ENCODE measurements at regions not wholly inside any gene's neighbourhood (a gene's known extent, or its start where the extent isn't known, plus 50 kb on each side); places are given as distances from the start of the nearest gene placed in this dataset.

- Mint-ChIP-seq H3K4me3 (no peak overlapping the region), H3K27me3 (peaks cover 0 to 2% of the 10 kb centered on the region in 2 donors), H3K4me1 (no peaks in the 10 kb centered on the region), H3K9me3 (peaks cover 0 to 14% (median 2%) of the 10 kb centered on the region in 5 donors), H3K36me3 (no peaks in the 10 kb centered on the region), H3K27ac (no peak overlapping the region)
- no peak for DNase-seq
- Histone ChIP-seq H3K27me3 (ENCODE audit: insufficient read depth, low read length, poor library complexity, severe bottlenecking) (no peaks in the 10 kb centered on the region), H3K9me3 (ENCODE audit: low read length) (no peaks in the 10 kb centered on the region), H3K4me3 (ENCODE audit: low read length) (no peak overlapping the region), H3K4me1 (ENCODE audit: insufficient read depth, low read length) (no peaks in the 10 kb centered on the region), H3K36me3 (ENCODE audit: insufficient read depth, low read length) (no peaks in the 10 kb centered on the region), H3K27ac (ENCODE audit: low read depth, low read length) (no peak overlapping the region)
- POLR2A ChIA-PET: no interaction called here
- CTCF ChIA-PET: interaction anchor here (0.8 kb wide), 1 partner anchor 9 kb away, joined by 3 read pairs; no protein-coding TSS in a partner anchor
These were observed 394.5 kb downstream of the RAB28 start for GRCh38 chr4:13089659-13089998.

DNA sequence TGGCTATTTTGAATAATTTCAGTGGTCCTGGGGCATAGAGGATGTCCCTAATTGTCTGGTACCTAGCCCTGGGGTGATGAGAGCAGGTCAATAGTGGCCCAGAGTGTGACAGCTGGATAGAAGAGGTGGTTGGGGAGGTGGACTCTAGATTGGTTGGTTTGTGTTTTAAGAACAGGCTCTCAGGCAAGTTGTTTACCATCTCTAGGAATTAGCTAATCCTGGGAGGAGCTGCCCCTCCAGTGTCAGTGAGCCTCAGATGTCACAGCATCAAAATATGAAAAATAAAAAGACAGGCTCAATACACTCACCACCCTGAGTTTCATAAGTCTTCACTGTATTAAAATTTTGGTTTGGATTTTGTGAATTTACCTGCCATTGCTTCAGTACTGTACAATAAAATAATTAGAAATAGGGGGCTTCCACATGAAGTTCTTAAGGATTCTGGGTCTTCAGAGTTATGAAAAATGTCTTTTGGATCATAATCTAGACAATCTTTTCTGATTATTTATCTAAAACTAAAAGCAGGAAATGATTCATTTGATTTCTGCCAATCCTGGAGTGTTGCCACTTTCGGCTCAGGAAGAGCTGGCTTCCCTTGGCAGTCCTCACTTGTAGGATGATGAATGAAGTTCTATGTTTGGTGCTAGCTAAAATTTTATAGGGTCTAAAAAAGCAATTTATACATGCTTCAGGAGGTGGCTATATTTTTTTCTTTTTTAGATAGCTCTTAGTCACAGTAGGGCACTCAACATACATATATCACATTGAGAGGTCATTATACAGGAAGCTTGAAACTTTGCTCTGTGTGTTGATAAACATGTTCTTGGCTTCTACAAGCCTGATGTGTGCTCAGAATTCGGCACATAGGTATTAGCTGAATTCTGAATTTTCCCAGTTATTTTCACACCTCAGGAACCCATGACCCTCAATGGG lies 395.1 kb downstream of the RAB28 start:
- no peak overlapping the region for H3K27ac Mint-ChIP-seq
- peaks cover 0 to 15% (median 5%) of the 10 kb centered on the region in 5 donors for H3K9me3 Mint-ChIP-seq
- Histone ChIP-seq H3K4me1 (ENCODE audit: insufficient read depth, low read length) (no peaks in the 10 kb centered on the region), H3K36me3 (ENCODE audit: insufficient read depth, low read length) (no peaks in the 10 kb centered on the region), H3K27me3 (ENCODE audit: insufficient read depth, low read length, poor library complexity, severe bottlenecking) (no peaks in the 10 kb centered on the region), H3K4me3 (ENCODE audit: low read length) (no peak overlapping the region), H3K27ac (ENCODE audit: low read depth, low read length) (no peak overlapping the region), H3K9me3 (ENCODE audit: low read length) (no peaks in the 10 kb centered on the region)
- CTCF ChIA-PET: interaction anchor here (0.8 kb wide), 1 partner anchor 8 kb away, joined by 3 read pairs; no protein-coding TSS in a partner anchor
- no peaks in the 10 kb centered on the region for H3K4me1 Mint-ChIP-seq
- H3K27me3 Mint-ChIP-seq: peaks cover 0 to 2% of the 10 kb centered on the region in 2 donors
- no peak for DNase-seq
- H3K4me3 Mint-ChIP-seq: no peak overlapping the region
- H3K36me3 Mint-ChIP-seq: no peaks in the 10 kb centered on the region
- POLR2A ChIA-PET: no interaction called here

DNA sequence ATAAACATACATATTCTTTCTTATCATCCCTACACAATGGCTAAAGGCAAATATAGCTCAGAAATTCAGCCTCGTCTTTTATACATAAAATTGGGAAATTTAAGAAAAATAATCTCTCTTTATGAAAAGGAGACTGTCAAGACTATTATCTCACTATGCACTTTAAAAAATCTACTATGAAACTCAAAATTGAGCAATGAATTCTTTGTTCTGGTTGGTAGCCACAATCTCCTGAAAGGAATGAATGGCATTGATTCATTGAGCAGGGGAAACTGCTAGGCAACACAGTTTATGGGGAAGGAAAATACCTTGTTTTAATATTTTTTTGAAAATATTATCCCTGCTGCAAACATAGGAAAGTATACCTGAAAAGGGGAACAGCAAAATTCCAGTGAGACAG lies 397.1 kb downstream of the RAB28 start:
- CTCF ChIA-PET: no interaction called here
- H3K9me3 Mint-ChIP-seq: peaks cover 8 to 27% (median 19%) of the 10 kb centered on the region in 5 donors

GRCh38 chr4:13084210-13084609 lies 399.9 kb downstream of the RAB28 start:
- POLR2A ChIA-PET: no interaction called here
- H3K36me3 Mint-ChIP-seq: peaks cover 0 to 10% (median 2%) of the 10 kb centered on the region in 3 donors
- Histone ChIP-seq H3K4me3 (ENCODE audit: low read length) (no peak overlapping the region), H3K27me3 (ENCODE audit: insufficient read depth, low read length, poor library complexity, severe bottlenecking) (no peaks in the 10 kb centered on the region), H3K36me3 (ENCODE audit: insufficient read depth, low read length) (no peaks in the 10 kb centered on the region), H3K4me1 (ENCODE audit: insufficient read depth, low read length) (no peaks in the 10 kb centered on the region), H3K27ac (ENCODE audit: low read depth, low read length) (no peak overlapping the region), H3K9me3 (ENCODE audit: low read length) (no peaks in the 10 kb centered on the region)
- peaks cover 25 to 42% (median 38%) of the 10 kb centered on the region in 5 donors for H3K9me3 Mint-ChIP-seq
- no peak for DNase-seq
- CTCF ChIA-PET: no interaction called here
- H3K4me3 Mint-ChIP-seq: no peak overlapping the region
- H3K4me1 Mint-ChIP-seq: no peaks in the 10 kb centered on the region
- H3K27me3 Mint-ChIP-seq: peaks cover 0 to 2% of the 10 kb centered on the region in 2 donors
- H3K27ac Mint-ChIP-seq: no peak overlapping the region

More for the DNA sequence above, 397.1 kb downstream of the RAB28 start:
- Mint-ChIP-seq H3K4me3 (no peak overlapping the region), H3K4me1 (no peaks in the 10 kb centered on the region), H3K27ac (no peak overlapping the region), H3K27me3 (peaks cover 0 to 2% of the 10 kb centered on the region in 2 donors), H3K36me3 (peaks cover 0 to 10% (median 0%) of the 10 kb centered on the region in 3 donors)
- Histone ChIP-seq H3K36me3 (ENCODE audit: insufficient read depth, low read length) (no peaks in the 10 kb centered on the region), H3K9me3 (ENCODE audit: low read length) (no peaks in the 10 kb centered on the region), H3K4me3 (ENCODE audit: low read length) (no peak overlapping the region), H3K4me1 (ENCODE audit: insufficient read depth, low read length) (no peaks in the 10 kb centered on the region), H3K27ac (ENCODE audit: low read depth, low read length) (no peak overlapping the region), H3K27me3 (ENCODE audit: insufficient read depth, low read length, poor library complexity, severe bottlenecking) (no peaks in the 10 kb centered on the region)
- DNase-seq: no peak
- POLR2A ChIA-PET: no interaction called here

DNA sequence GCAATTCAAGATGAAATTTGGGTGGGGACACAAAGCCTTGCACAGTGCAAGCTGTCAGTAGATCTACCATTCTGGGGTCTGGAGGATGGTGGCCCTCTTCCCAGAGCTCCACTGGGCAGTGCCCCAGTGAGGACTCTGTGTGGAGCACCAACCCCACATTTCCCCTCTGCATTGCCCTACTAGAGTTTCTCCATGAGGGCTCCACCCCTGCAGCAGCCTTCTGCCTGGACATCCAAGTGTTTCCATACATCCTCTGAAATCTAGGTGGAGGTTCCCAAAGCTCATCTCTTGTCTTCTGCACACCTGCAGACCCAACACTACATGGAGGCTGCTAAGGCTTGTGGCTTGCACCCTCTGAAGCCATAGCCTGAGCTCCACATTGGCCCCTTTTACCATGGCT lies 402.3 kb downstream of the RAB28 start:
- Mint-ChIP-seq H3K9me3 (peaks cover 28 to 45% (median 36%) of the 10 kb centered on the region in 5 donors), H3K27me3 (no peaks in the 10 kb centered on the region), H3K4me3 (no peak overlapping the region), H3K36me3 (peaks cover 0 to 14% (median 2%) of the 10 kb centered on the region in 3 donors), H3K4me1 (no peaks in the 10 kb centered on the region), H3K27ac (no peak overlapping the region)
- CTCF ChIA-PET: no interaction called here
- POLR2A ChIA-PET: no interaction called here
- Histone ChIP-seq H3K9me3 (ENCODE audit: low read length) (no peaks in the 10 kb centered on the region), H3K27ac (ENCODE audit: low read depth, low read length) (no peak overlapping the region), H3K36me3 (ENCODE audit: insufficient read depth, low read length) (no peaks in the 10 kb centered on the region), H3K4me3 (ENCODE audit: low read length) (no peak overlapping the region), H3K4me1 (ENCODE audit: insufficient read depth, low read length) (no peaks in the 10 kb centered on the region), H3K27me3 (ENCODE audit: insufficient read depth, low read length, poor library complexity, severe bottlenecking) (no peaks in the 10 kb centered on the region)
- DNase-seq: no peak

DNA sequence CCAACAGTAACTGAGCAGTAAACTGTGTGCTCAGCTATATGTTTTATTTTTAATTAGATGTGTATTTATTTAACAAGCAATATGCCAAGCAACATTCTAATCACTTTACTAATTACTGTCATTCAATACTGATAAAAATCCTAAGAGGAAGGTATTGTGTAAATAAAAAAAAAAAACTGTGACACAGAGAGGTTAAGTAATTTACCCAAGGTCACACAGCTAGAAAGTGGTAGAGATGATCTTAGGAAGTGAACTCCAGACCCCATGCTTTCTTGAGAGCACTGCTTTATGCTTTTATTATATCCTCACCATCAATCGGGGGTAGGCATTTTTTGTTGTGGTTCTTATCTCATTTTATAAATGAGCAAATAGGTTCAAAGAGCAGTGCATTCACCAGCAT lies 417.1 kb downstream of the RAB28 start:
- POLR2A ChIA-PET: no interaction called here
- no peaks in the 10 kb centered on the region for H3K9me3 ChIP-seq (ENCODE audit: low read length)
- no peaks in the 10 kb centered on the region for H3K4me1 Mint-ChIP-seq

DNA sequence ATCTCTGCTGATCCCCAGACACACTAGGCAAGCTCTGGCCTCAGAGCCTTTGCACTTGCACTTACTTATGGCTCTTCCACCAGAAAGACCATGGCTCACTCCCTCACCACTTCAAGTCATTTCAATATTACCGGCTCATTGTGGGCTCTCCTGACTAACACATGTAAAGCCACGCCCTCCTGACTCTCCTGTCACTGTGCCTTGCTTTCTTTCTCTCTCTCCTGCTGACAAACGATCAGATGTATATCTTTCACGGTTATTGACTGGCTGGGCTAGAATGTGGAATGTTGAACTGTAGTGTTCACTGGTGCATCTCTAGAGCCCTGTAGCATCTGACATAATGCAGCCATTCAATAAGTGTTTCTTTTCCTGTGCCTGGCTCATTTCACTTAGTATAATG lies 425.1 kb downstream of the RAB28 start:
- H3K4me3 Mint-ChIP-seq: no peak overlapping the region
- POLR2A ChIA-PET: no interaction called here
- H3K27me3 ChIP-seq (ENCODE audit: insufficient read depth, low read length, poor library complexity, severe bottlenecking): no peaks in the 10 kb centered on the region
- no peaks in the 10 kb centered on the region for H3K27me3 Mint-ChIP-seq
- H3K9me3 ChIP-seq (ENCODE audit: low read length): no peaks in the 10 kb centered on the region
- no peaks in the 10 kb centered on the region for H3K4me1 ChIP-seq (ENCODE audit: insufficient read depth, low read length)
- peaks cover 3 to 16% (median 7%) of the 10 kb centered on the region in 5 donors for H3K9me3 Mint-ChIP-seq
- H3K4me3 ChIP-seq (ENCODE audit: low read length): no peak overlapping the region
- CTCF ChIA-PET: no interaction called here
- H3K36me3 ChIP-seq (ENCODE audit: insufficient read depth, low read length): no peaks in the 10 kb centered on the region
- DNase-seq: no peak
- H3K4me1 Mint-ChIP-seq: no peaks in the 10 kb centered on the region
- no peaks in the 10 kb centered on the region for H3K36me3 Mint-ChIP-seq
- H3K27ac ChIP-seq (ENCODE audit: low read depth, low read length): no peak overlapping the region
- H3K27ac Mint-ChIP-seq: no peak overlapping the region

More for the DNA sequence above, 417.1 kb downstream of the RAB28 start:
- no peak overlapping the region for H3K27ac Mint-ChIP-seq
- H3K4me1 ChIP-seq (ENCODE audit: insufficient read depth, low read length): no peaks in the 10 kb centered on the region
- no peak overlapping the region for H3K27ac ChIP-seq (ENCODE audit: low read depth, low read length)
- H3K9me3 Mint-ChIP-seq: peaks cover 10 to 28% (median 24%) of the 10 kb centered on the region in 5 donors
- DNase-seq: no peak
- no peak overlapping the region for H3K4me3 ChIP-seq (ENCODE audit: low read length)
- CTCF ChIA-PET: no interaction called here
- H3K27me3 Mint-ChIP-seq: peaks cover 0 to 2% of the 10 kb centered on the region in 2 donors
- no peaks in the 10 kb centered on the region for H3K36me3 ChIP-seq (ENCODE audit: insufficient read depth, low read length)
- H3K36me3 Mint-ChIP-seq: no peaks in the 10 kb centered on the region
- H3K4me3 Mint-ChIP-seq: no peak overlapping the region
- no peaks in the 10 kb centered on the region for H3K27me3 ChIP-seq (ENCODE audit: insufficient read depth, low read length, poor library complexity, severe bottlenecking)

DNA sequence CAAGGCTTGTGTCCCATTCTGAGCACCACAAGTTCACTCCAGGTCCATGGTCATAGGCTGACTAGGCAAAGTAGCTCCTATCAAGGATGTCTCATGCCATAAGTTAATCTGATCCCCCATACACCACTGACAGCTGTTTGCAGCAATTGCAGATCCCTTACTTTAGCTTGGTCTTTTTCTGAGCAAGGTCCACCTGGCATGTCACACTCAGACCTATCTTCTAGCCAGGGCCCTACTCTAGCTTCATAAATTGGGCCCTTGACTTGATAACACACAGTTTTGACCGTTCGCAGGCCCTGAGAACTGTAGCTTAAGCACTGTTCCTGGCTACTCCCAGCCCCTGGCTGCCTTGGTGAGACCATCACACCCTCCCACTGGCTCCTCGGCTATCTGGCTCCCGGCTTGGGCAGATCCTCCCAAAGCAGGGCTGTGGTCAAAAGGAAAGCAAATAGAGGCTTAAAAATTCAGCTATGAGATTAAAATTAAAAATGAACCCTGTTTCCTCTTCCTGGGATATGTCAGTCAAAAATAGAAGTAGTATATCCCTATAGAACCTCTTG lies 427.4 kb downstream of the RAB28 start:
- POLR2A ChIA-PET: no interaction called here
- Histone ChIP-seq H3K27ac (ENCODE audit: low read depth, low read length) (no peak overlapping the region), H3K27me3 (ENCODE audit: insufficient read depth, low read length, poor library complexity, severe bottlenecking) (no peaks in the 10 kb centered on the region), H3K36me3 (ENCODE audit: insufficient read depth, low read length) (no peaks in the 10 kb centered on the region), H3K4me1 (ENCODE audit: insufficient read depth, low read length) (no peaks in the 10 kb centered on the region), H3K9me3 (ENCODE audit: low read length) (no peaks in the 10 kb centered on the region), H3K4me3 (ENCODE audit: low read length) (no peak overlapping the region)
- Mint-ChIP-seq H3K4me3 (no peak overlapping the region), H3K27me3 (no peaks in the 10 kb centered on the region), H3K27ac (no peak overlapping the region), H3K9me3 (peaks cover 3 to 16% (median 6%) of the 10 kb centered on the region in 5 donors), H3K36me3 (no peaks in the 10 kb centered on the region), H3K4me1 (no peaks in the 10 kb centered on the region)
- CTCF ChIA-PET: no interaction called here
- no peak for DNase-seq
